ENCODE measurements at regions not wholly inside any gene's neighbourhood (a gene's known extent, or its start where the extent isn't known, plus 50 kb on each side); places are given as distances from the start of the nearest gene placed in this dataset.
"Not testable (repeated sequence)": the region's sequence is repeated elsewhere in the genome, so short reads cannot be mapped to it uniquely, and the experiment has no call there.

DNA sequence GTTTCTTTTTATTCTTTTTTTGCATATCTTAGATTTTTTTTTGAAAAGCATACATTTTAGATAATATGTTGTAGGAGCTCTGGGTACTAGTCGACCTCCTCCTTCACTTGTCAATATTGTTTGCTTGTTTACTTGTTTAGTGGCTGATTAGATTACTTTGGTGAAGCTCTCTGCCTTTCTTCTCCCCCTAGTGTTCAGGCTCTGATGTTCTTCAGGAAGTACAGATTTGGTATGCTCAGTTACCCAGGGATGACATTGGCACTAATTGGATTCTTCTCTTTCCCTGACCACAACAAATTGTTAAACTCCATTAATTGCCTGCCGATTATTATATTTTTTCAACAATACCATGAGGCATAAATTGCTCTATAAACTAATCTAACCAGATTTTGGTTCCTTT, 491.2 kb downstream of the SUCLG1 start:
- DNase-seq (ENCODE audit: low read depth) = no peak

DNA sequence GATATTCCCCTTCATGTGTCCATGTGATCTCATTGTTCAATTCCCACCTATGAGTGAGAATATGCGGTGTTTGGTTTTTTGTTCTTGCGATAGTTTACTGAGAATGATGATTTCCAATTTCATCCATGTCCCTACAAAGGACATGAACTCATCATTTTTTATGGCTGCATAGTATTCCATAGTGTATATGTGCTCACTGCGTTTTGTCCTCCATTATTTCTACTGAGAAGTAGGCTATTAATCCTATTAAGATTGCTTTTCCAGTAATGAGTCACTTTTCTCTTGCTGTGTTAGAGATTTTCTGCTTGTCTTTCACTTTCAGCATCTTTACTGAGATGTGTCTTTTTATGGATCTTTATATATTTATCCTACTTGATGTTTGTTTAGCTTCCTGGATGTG, 492.1 kb downstream of the SUCLG1 start:
- DNase-seq (ENCODE audit: low read depth) = not testable (repeated sequence)

DNA sequence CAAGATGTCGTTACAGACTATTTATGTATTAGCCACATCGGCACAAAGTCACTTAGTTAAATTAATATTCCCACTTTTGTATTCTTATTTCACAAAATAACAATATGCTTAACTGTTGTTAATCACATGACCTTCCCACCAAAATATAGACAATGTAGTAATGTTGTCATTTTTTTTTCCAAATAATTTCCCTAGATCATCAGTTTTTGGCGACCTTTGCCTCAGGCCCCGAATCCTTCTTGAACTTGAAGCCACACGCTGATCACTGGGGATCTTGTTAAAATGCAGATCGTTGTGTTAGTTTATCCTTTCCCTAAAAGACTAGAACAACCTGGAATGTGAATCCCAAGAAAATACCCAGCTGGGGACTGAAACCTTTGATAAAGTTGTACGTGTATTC, 497.6 kb downstream of the SUCLG1 start:
- DNase-seq (ENCODE audit: low read depth) = no peak

DNA sequence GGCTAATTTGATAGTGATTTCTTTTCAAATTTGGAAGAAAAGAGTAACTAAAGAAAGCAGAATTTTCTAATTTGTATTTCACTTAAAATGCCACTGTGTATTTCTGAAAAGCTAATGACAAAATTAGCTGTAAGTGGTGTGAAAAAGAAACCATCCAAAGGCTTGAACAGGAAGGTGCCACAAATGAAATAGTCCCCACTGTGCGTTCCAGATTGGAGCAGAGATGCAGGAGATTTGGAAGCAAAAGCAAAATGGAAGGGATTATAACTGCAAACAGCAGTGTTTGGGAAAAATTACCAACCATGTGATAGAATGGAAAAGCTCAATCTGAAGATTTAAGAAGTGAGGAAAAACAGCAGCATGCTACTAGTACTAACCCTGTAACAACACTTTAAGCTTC, 498.7 kb downstream of the SUCLG1 start:
- no peak for DNase-seq (ENCODE audit: low read depth)

DNA sequence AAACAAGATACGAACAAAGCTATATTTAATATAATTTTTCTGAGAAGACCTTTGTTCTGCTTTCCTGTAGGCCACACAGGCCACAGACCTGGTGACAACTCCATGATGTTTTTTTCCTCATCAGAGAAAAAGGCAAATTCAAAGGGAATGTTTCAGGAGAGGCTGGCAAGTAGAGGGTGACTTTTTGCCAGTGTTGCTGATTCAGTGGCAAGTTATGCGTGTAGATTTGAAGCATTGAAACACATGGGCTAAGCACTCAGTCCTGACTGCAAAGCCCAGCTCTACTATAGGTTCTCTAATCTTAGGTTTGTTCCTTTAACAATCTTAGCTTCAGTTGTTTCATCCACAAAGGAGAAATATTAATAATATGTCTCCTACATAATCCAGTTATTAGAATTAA, 499.8 kb downstream of the SUCLG1 start:
- DNase-seq (ENCODE audit: low read depth) = no peak

DNA sequence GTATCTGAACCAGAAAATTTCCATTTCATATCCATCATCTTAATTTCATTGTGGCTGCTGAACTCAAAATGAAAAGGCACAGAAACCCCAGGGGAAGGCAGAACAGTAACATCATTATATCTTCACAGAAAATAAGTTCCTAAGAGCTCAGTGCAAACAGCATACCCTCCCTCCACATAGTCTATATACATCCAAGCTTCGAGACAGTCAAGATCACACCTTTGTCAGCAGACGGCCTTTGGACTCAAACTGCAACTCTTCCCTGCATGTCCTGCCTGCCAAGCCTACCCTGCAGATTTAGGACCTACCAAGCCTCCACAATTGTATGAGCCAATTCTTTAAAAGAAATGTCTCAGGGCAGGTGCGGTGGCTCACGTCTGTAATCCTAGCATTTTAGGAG, 502.1 kb downstream of the SUCLG1 start:
- DNase-seq (ENCODE audit: low read depth) = no peak

DNA sequence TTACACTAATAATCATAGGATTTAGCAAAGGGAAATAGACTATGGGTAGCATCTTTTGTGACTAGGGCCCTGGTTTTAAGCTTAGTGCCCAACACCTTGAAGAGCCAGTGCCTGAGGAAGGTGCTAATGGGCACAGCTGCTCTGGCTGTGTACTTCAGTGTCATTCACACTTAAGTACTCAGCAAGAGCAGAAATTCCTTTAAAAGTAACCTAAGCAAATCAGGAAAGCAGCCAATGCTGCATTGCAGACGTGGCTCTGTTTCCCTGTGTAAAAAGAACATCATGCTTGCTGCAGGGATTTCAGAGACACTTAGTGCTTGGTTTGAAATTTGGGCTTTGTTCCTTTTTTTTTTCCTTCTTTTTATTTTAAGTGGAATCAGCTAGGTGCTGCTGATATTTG, 505.4 kb downstream of the SUCLG1 start:
- no peak for DNase-seq (ENCODE audit: low read depth)

DNA sequence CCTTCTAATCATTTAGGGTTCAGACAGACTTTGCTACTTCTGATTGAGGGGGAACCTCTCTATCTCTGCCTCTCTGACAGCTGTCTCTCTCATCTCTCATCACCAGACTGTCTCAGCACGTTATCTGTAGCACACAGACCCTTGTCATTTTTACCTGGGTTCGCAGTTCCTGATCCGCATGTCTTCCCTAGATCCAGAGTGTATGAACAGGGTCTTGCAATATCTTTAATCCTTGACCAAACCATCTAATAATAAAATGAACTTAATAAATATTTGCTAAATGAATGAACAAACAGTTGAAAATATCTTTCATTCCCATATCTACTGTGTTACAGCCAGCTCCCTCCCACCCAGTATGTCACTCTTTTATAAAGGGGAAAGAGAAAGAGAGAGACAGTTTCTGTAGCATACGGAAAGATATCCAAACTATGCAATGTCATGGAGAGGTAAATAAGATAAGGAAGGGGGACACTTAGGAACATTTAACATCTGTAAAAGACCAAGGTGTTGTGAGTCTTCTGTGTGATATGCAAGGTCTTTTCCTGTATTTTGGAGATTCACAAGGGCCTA, 507.6 kb downstream of the SUCLG1 start:
- DNase-seq (ENCODE audit: low read depth) = no peak

DNA sequence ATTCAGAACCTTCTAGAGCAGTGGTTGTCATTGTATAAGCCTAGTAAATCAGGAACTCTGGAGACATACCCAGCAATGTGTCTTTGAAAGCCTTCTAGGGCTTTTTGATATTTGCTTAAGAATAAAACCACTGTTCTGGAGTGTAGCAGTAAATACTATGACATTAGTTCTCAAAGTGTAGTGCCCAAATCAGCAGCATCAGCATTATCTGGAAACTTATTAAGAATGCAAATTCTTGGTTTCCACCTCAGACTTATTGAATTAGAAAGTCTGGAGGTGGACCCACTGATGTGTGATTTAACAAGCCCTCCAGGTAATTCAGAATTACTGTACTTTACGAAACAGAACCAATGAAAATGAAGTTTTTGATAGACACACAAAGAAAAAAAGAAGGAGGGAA, 509.7 kb downstream of the SUCLG1 start:
- no peak for DNase-seq (ENCODE audit: low read depth)

DNA sequence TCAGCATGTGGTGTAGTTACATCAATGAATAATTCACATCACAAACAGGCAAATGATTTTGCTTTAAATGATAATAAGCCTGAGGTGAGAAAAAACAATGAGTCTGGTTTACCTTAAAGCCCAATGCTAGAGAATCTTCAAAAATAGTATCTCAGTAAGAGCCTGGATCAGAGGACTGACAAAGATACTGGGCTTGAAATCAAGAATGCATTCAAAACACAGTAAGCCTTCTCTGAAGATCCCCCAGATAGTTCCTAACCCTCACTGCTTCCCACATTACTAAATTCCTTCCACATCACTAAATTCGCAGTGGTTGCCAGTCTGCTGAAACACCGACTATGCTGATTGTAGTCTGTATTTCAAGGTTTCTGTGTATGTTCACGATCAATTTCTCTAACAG, 514.9 kb downstream of the SUCLG1 start:
- DNase-seq (ENCODE audit: low read depth) = no peak

DNA sequence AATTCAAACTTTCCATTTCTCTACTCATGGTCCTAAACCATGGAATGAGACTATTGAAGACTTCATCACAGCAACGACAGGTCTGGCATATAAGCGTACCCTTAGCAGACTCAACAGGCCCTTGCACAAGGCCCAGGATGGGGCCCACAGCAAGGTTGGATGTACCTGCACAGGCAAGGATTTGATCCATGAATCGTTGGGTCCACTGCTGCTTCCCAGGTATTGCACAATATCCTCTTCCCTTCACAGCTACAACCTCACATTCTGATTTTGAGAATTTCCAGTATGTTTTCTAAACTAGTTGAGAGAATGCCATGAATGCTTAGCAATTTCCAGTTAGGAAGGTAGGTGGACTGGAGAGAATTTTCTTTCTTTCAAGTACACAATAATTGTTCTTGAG, 515.8 kb downstream of the SUCLG1 start:
- DNase-seq (ENCODE audit: low read depth) = no peak

DNA sequence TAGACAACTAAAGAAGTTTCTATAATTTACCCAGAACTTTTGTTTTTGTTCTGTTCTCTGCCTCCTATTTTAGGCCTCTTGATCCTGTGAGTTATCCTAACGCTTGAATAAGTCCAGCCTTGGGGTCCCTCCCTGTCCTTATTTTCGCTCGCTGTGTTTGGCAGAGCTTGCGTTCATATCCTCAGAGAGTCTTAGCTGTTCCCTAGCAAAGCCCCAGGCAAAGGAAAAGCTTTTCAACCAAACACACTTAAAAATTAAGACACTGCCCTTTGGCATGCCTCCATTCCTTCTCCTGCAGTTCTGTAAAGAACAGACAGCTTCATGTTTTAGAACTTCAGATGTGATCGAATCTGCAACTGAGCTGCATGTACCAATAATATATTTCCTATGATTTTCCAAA, 517.2 kb downstream of the SUCLG1 start:
- DNase-seq (ENCODE audit: low read depth) = no peak

DNA sequence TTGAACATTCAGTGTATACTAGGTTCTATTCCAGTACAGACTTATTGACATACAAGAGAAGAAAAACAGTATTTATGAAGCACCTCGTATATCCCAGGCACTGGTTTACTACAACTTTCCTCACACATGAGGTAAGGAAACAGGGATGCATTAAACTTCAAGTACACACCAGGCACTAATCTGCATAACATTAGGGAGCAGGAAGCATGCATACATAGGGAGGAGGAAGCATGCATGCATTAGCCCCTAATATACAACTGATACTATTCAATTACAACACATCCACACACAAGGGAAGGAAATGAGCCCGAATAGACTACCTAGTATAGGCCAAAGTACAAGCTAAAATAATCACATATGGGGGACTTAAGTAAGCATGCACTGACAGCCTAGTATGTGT, 525.3 kb downstream of the SUCLG1 start:
- DNase-seq (ENCODE audit: low read depth) = no peak

DNA sequence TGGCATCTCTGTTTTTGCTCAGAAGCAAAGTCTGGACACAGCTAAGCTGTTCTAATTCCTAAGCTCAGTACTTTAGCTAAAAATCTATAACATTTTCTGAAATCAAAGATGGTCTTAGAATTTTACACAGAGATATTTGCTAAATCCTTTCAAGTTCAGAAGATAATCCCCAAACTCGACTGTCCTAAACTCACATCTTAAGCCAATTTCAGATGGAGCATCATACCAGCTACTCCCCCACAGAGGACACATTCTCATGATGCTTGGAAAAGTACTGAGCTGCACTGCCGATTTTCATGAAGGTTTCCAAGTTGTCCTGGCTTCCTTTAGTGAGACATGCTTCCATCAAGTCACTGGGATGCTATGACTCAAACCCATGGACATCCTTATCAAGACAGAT, 535.5 kb downstream of the SUCLG1 start:
- DNase-seq (ENCODE audit: low read depth) = no peak

DNA sequence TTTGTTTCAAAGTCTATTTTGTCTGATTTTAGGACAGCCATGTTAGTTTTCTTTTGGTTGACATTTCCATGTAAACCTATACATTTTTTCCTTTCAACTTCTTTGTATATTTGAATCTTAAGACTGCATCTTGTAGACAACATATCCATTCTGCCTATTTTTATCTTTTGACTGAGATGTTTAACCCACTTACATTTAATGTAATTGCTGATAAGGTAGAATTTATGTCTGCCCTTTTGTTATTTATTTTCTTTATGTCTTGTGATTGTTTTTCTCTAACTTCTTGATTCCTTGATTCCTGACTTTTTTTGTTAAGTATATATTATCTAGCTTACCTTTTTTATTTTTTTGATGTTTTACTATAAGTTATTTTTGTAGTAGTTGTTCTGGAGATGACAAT, 542.5 kb downstream of the SUCLG1 start:
- DNase-seq (ENCODE audit: low read depth) = no peak

DNA sequence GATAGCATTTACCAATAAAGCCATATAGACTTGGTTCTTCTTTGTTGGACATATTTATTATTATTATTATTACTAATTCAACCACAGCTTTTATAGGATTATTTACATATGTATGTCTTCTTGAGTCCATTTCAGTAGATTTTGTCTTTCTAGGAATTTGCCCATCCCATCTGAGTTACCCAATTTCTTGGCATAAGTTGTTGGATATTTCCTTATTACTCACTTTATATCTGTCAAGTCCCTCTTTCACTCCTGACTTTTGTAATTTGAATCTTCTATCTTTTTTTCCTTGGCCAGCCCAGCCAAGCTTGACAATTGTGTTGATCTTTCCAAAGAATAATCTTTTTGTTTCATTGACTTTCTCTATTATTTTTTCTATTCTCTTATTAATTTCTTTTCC, 543.7 kb downstream of the SUCLG1 start:
- no peak for DNase-seq (ENCODE audit: low read depth)

DNA sequence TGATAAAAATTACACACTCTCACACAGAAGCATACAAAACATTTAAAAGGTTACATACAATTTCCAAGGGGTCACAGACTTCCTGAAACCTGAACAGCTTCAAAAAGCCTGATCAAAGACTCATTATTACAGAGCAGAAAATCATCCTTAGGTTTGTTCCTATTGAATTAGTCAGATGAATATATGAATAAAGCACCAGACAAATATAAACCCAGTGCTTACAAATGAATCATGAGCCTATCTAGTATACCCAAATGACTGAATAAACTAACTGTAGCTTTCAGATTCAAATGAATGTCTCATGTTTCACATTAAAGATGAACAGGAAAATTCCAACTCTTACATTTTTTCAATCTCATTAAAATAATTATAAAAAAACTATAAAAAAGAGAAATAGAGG, 550.3 kb downstream of the SUCLG1 start:
- DNase-seq (ENCODE audit: low read depth) = no peak

DNA sequence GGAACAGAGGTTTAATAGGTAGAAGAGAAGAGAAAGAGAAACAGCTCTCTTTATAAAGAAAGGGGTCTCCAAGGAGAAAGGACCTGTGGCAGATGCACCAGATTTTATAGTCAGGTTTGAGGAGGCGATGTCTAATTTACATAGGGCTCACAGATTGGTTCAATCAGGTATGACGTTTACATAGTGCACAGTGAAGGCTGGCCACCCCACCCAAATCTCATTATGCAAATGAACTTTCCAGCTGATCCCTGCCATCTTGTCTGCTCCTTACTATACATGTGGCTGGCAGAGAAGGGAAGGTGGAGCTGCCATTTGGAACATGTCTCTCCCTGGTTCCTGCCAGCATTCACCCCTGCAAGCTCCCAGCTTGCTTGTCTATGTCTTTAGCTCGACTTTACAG, 557.8 kb downstream of the SUCLG1 start:
- no peak for DNase-seq (ENCODE audit: low read depth)

DNA sequence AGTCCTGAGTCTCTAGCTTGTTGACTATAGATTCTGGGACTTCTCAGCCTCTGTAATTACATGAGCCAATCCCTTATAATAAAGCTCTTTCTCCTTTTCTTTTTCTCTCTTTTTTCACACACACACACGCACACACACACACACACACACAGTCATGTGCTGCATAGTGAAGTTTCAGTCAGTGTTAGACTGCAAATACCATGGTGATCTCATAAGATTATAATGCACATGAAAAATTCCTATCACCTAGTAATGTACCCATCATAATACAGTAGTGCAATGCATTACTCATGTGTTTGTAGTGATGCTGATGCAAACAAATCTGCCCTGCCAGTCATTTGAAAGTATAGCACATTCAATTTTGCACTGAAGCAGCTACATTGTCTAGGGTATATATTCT, 558.2 kb downstream of the SUCLG1 start:
- DNase-seq (ENCODE audit: low read depth) = no peak

DNA sequence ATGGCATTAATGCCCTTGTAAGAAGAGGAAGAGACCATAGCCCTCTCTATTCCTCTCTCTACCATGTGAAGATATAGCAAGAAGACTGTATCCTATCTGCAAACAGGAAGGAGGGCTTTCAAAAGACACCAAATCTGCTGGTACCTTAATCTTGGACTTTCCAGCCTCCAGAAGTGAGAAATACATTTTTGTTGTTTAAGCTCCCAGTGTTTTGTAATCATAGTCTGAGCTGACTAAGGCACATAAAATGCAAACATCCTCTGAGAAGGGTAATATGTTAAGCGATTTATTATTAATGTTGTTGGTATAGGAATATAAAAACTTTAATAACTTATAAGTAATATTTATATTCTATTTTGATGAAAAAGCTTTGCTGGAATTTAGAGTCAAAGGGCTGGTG, 559.8 kb downstream of the SUCLG1 start:
- no peak for DNase-seq (ENCODE audit: low read depth)

DNA sequence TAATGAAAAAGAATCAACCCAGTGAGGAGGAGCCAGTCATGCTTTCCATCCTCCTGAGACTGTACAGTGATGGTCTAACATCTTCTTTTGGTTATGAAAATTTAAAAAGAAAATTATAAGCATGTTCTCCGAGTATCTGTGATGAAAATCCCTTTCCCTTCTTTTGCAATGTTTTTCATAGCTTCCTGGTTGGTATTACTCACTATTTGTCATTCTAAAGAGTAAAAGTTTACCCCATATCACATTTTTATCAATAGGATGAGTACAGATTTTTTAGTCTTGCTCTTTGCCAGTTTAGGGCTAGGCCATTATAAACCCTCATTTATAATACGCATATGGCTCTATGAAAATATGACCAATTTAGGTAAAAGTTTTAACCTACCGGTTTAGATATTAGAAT, 564.1 kb downstream of the SUCLG1 start:
- DNase-seq (ENCODE audit: low read depth) = no peak

DNA sequence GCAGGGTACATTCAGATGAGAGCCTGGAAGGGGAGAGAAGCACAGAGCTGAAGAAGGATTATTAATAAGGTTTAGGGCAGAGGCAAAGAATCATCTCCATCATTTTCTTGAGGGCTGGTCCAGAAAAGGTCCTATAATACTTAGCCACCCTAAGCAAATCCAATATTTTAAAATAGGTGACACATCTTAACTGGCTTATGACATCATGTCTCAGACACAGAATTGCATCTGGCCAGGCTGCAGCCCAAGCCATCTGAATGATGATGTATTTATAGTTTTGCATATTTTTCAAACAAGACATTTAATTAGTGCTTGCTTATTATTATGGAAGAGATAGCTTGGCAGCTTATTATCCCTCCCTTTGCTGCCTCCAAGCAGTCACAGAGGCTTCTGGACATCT, 571.3 kb downstream of the SUCLG1 start:
- DNase-seq (ENCODE audit: low read depth) = no peak

DNA sequence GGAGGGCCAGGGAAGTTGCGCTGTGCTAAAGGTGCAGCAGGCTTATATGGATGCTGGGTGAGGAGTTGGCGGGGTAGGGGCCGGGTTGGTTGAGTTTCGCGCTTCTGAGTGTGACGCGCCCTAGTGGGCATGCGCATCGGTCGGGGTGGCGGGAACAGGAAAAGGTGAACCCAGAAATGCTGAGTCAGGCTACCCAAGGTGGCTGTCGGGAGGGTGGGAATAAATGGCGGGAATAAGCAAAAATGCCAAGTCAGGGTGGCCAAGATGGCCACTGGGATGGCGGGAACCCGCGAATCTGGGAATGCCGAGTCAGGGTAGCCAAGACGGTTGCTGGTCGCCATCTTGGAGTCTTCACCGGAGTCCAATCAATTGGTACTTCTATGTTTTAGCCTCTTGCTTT, 580.0 kb downstream of the SUCLG1 start:
- no peak for DNase-seq (ENCODE audit: low read depth)

DNA sequence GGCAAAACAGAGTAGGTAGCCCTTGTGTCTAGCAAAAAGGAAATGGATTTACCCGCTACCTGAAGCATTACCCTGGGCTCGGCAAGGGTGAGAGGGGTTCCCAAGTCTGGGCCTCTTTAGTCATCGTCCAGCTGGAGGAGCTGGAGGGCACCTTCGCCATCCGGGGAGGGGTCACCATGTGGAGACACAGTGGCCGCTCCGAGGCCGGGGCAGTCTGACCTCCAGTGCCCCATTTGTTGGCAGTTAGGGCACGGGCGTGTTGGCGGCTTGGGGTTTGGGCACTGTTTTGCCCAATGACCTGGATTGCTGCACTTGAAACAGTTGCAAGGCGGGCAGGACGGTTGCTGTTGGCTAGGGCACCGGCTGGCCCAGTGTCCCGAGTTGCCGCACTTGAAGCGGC, 581.8 kb downstream of the SUCLG1 start:
- not testable (repeated sequence) for DNase-seq (ENCODE audit: low read depth)

All from stimulated activated CD8-positive, alpha-beta memory T cell treated with anti-CD3 and anti-CD28 coated beads, Interleukin-15, amount 100 ng/mL, for 1 hour (primary cell).